A549 (cell line): ENCODE measurements at regions not wholly inside any gene's neighbourhood (a gene's known extent, or its start where the extent isn't known, plus 50 kb on each side); places are given as distances from the start of the nearest gene placed in this dataset.
A peak's percentile ranks its signal among the peaks of the same experiment; 100 is the strongest.

ENCODE experiments used
- ATAC-seq, 2 experiments: fragments of 200-7000 bp in 1 of 2; fragments of >200 bp in 1 of 2; cut with Nextera tagmentation in 1 of 2; cut with Tn5 transposase in 1 of 2; 3 replicates each; pipeline versions ENCODE4 v1.8.0 to v1.9.1; 2018 to 2020; ENCODE audit warnings: mild to moderate bottlenecking in 1 of 2, moderate library complexity in 1 of 2
- CTCF ChIA-PET: fragments of 300-600 bp; sonication (Branson Sonifier 250); formaldehyde crosslinking; extraction: SDS; loops from one replicate; lab custom pipeline; 2021; ENCODE audit warnings: antibody characterized with exemption, inconsistent platforms; lab: Yijun Ruan, JAX
- POLR2A ChIA-PET: fragments of 350-600 bp; formaldehyde crosslinking; extraction: SDS; loops from one replicate; lab custom pipeline; 2021; ENCODE audit warnings: antibody characterized with exemption, inconsistent platforms; lab: Yijun Ruan, JAX
- DNase-seq, 2 experiments: peaks; one replicate each; pipeline versions ENCODE4 v3.0.0 to v3.0.0-alpha.2; 2011 to 2016; ENCODE audit warnings: low read depth in 1 of 2, low spot score in 1 of 2
- FAIRE-seq: peaks from 2 replicates; lab custom pipeline; 2011; peaks lifted over from hg19 to GRCh38; lab: Jason Lieb, UNC
- H3K27ac ChIP-seq, 2 experiments: fragments of >200 bp; sonication (Bioruptor Twin); formaldehyde crosslinking; 3 replicates each; pipeline ENCODE4 v1.5.1; 2016 to 2017
- H3K4me1 ChIP-seq: fragments of >200 bp; sonication (Bioruptor Twin); formaldehyde crosslinking; 3 replicates; pipeline ENCODE4 v1.6.1; 2016
- H3K4me2 ChIP-seq: fragments of >200 bp; sonication (Bioruptor Twin); formaldehyde crosslinking; 3 replicates; pipeline ENCODE4 v1.6.1; 2016
- H3K4me3 ChIP-seq: fragments of >200 bp; sonication (Bioruptor Twin); formaldehyde crosslinking; 3 replicates; pipeline ENCODE4 v1.5.1; 2016
- H3K9me3 ChIP-seq: fragments of >200 bp; sonication (Bioruptor Twin); formaldehyde crosslinking; 3 replicates; pipeline ENCODE4 v1.6.1; 2016
- CBX2 ChIP-seq: fragments of 200-600 bp; sonication (generic); IDR thresholded peaks from 2 replicates; pipeline ENCODE4 v1.6.1; 2016; ENCODE audit warnings: low read depth, mild to moderate bottlenecking, borderline replicate concordance
- CBX8 ChIP-seq: fragments of 200-600 bp; sonication (generic); IDR thresholded peaks from 2 replicates; pipeline ENCODE4 v1.6.1; 2016
- EP300 ChIP-seq, 2 experiments: fragments of >200 bp; sonication (Bioruptor Twin); formaldehyde crosslinking; IDR thresholded peaks; 2 replicates in 1 of 2; 3 replicates in 1 of 2; pipeline ENCODE4 v1.6.1; 2016 to 2017
- FOSB ChIP-seq: fragments of 250-450 bp; sonication (Bioruptor Pico); IDR thresholded peaks from 2 replicates; pipeline ENCODE4 v1.5.0; 2020; ENCODE audit warnings: mild to moderate bottlenecking, moderate library complexity
- FOXS1 ChIP-seq: fragments of 250-450 bp; sonication (Bioruptor Pico); IDR thresholded peaks from 2 replicates; pipeline ENCODE4 v1.5.0; 2020; ENCODE audit warnings: mild to moderate bottlenecking, moderate library complexity
- HOXA7 ChIP-seq: fragments of 250-450 bp; sonication (Bioruptor Pico); IDR thresholded peaks from 2 replicates; pipeline ENCODE4 v1.5.0; 2020; ENCODE audit warnings: mild to moderate bottlenecking, moderate library complexity
- HOXB13 ChIP-seq: fragments of 250-450 bp; sonication (Bioruptor Pico); IDR thresholded peaks from 2 replicates; pipeline ENCODE4 v1.5.0; 2020; ENCODE audit warnings: low read depth, mild to moderate bottlenecking, moderate library complexity
- JUN ChIP-seq, 2 experiments: fragments of >200 bp; sonication (Bioruptor Twin); formaldehyde crosslinking; IDR thresholded peaks; 2 replicates in 1 of 2; 3 replicates in 1 of 2; pipeline ENCODE4 v1.6.1; 2016 to 2017
- KDM1A ChIP-seq: fragments of 200-600 bp; sonication (generic); IDR thresholded peaks from 2 replicates; pipeline ENCODE4 v1.6.1; 2016; ENCODE audit warnings: low read depth, mild to moderate bottlenecking
- KDM5A ChIP-seq: fragments of 200-600 bp; sonication (generic); IDR thresholded peaks from 2 replicates; pipeline ENCODE4 v1.6.1; 2016; ENCODE audit warnings: antibody characterized with exemption, mild to moderate bottlenecking
- MAFK ChIP-seq: fragments of 450-650 bp; IDR thresholded peaks from 2 replicates; pipeline ENCODE4 v1.6.1; 2014; ENCODE audit not compliant: partially characterized antibody
- PHF8 ChIP-seq: fragments of 200-600 bp; sonication (generic); IDR thresholded peaks from 2 replicates; pipeline ENCODE4 v1.6.1; 2016; ENCODE audit warnings: low read depth, mild to moderate bottlenecking, antibody characterized with exemption, moderate library complexity, borderline replicate concordance
- RCOR1 ChIP-seq: fragments of 150-350 bp; IDR thresholded peaks from 2 replicates; pipeline ENCODE4 v1.6.1; 2014; ENCODE audit warnings: antibody characterized with exemption, low read length, low read depth
- RFX5 ChIP-seq: fragments of 450-650 bp; IDR thresholded peaks from 2 replicates; pipeline ENCODE4 v1.7.1; 2014; ENCODE audit warnings: antibody characterized with exemption, mild to moderate bottlenecking, moderate library complexity
- RNF2 ChIP-seq: fragments of 200-600 bp; sonication (generic); IDR thresholded peaks from 2 replicates; pipeline ENCODE4 v1.6.1; 2016; ENCODE audit warnings: low read depth, mild to moderate bottlenecking, antibody characterized with exemption, moderate library complexity, borderline replicate concordance
- SMC3 ChIP-seq: fragments of >200 bp; sonication (Bioruptor Twin); formaldehyde crosslinking; IDR thresholded peaks from 3 replicates; pipeline ENCODE4 v1.6.1; 2018; ENCODE audit warnings: inconsistent platforms
- SREBF2 ChIP-seq: fragments of 450-650 bp; IDR thresholded peaks from 2 replicates; pipeline ENCODE4 v1.6.1; 2014; ENCODE audit warnings: mild to moderate bottlenecking, moderate library complexity
- TFCP2L1 ChIP-seq: fragments of 250-450 bp; sonication (Bioruptor Pico); IDR thresholded peaks from 2 replicates; pipeline ENCODE4 v1.5.0; 2021; ENCODE audit warnings: mild to moderate bottlenecking
- TP53 ChIP-seq: fragments of 250-450 bp; sonication (Bioruptor Pico); IDR thresholded peaks from 2 replicates; pipeline ENCODE4 v1.5.0; 2021; ENCODE audit warnings: mild to moderate bottlenecking, moderate library complexity
- ZNF302 ChIP-seq: fragments of 250-450 bp; sonication (Bioruptor Pico); IDR thresholded peaks from 2 replicates; pipeline ENCODE4 v1.9.0; 2021; ENCODE audit warnings: inconsistent platforms, mild to moderate bottlenecking, moderate library complexity
- WGBS: methylation state at CpG from one replicate; pipeline ENCODE4 v1.1.6; 2017; ENCODE audit errors: missing lambda C conversion rate; 5-methylcytosine and 5-hydroxymethylcytosine counted together
- TF ChIP-seq, protein P1 (sequence below): fragments of 450-650 bp; IDR thresholded peaks from 2 replicates; pipeline ENCODE4 v1.6.1; 2014; ENCODE audit warnings: antibody characterized with exemption
- TF ChIP-seq, protein P2 (sequence below): fragments of >200 bp; sonication (Bioruptor Twin); formaldehyde crosslinking; IDR thresholded peaks from 3 replicates; pipeline ENCODE4 v1.5.1; 2016
- TF ChIP-seq, protein P3 (sequence below): fragments of 200-600 bp; sonication (generic); IDR thresholded peaks from 2 replicates; pipeline ENCODE4 v1.6.1; 2016; ENCODE audit warnings: antibody characterized with exemption, mild to moderate bottlenecking, moderate library complexity
- TF ChIP-seq, protein P4 (sequence below): IDR thresholded peaks from 2 replicates; pipeline ENCODE4 v1.6.1; 2012

DNA sequence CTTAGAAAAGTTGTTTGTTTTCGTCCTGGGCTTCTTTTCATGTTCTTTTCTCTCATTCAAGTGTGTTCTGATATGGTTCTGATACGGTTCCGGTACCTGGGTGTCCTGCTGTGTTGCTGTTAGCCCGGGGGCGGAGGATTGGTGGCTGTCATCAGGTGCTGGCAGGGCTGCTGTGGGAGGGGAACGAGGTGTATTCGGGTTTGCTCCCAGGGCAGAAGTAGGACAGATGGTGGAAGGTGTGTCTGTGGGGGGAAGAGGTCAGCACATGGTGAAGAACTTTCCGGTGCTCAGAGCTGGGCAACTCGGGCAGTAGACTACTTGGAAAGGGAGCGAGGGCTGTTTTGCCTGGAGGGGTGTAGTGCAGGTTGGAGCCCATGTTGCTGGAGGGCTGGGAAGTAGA is 70.2 kb downstream of the SLC25A47 start (continued):
- TF ChIP-seq JUN (IDR thresholded peaks at IDR 0.05) (no peak), HOXB13 (CRISPR knock-in tag) (no peak), RCOR1 (no peak), TP53 (no peak), RNF2 (no peak)

DNA sequence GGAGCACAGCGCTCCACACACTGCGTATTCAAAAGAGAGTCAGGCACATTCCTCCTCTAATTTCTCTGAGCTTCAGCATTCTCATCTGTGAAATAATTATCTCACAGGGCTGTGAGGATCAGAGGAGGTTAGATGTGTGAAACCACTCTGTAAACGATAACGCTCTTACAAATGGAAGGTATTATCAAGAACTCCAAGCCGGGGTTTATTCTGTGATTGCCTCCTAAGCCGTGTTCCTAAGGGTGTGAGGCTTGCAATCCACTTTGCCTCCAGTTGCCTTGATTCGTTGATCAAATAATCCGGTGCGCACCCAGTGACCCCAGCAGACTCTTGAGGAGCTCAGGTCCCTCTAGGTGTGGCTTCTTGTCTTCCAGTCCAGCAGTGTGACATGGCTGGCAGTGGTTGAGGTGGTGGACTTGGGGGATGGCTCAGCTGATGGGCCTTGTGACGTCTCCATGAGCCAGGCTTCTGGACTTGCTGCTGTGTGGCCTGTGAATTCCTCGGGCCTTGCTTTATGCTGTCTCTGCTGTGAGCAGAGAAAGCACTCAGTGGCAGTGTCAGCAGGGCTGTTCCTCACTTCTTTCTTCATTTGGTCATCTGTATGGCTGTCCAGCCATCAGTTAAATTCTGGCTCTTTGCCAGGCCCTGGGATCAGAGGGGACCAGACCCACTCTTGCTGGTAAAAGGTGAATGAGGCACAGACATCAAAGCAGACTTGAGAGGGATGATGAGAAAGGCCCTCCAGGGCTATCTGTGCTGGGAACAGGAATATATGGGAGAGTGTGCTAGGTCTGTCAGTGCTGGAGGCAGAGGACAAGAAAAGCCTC is 71.0 kb downstream of the SLC25A47 start:
- Histone ChIP-seq H3K27ac (peak overlapping the region in 1 of 2 experiments; percentile 43; a peak in 2 of 6 replicates), H3K4me2 (no peak overlapping the region), H3K4me3 (no peak overlapping the region), H3K9me3 (no peaks in the 10 kb centered on the region), H3K4me1 (peaks cover 42% of the 10 kb centered on the region)
- TF ChIP-seq FOSB (CRISPR knock-in tag), result no peak
- no peak for TF ChIP-seq CBX8
- TF ChIP-seq CBX2, result no peak
- TF ChIP-seq SREBF2, result no peak
- POLR2A ChIA-PET, result interaction anchor here (1.4 kb wide), 1 partner anchor 14 kb away, joined by 3 read pairs; no protein-coding TSS in a partner anchor
- 91% methylated on average over 11 of the region's 11 CpGs for WGBS
- DNase-seq (no peak), ATAC-seq (no peak), FAIRE-seq (no peak)
- CTCF ChIA-PET, result interaction anchor here (1.3 to 7.5 kb wide), 4 partner anchors 10 to 252 kb away, joined by 4 to 95 read pairs (median 10); no protein-coding TSS in a partner anchor

DNA sequence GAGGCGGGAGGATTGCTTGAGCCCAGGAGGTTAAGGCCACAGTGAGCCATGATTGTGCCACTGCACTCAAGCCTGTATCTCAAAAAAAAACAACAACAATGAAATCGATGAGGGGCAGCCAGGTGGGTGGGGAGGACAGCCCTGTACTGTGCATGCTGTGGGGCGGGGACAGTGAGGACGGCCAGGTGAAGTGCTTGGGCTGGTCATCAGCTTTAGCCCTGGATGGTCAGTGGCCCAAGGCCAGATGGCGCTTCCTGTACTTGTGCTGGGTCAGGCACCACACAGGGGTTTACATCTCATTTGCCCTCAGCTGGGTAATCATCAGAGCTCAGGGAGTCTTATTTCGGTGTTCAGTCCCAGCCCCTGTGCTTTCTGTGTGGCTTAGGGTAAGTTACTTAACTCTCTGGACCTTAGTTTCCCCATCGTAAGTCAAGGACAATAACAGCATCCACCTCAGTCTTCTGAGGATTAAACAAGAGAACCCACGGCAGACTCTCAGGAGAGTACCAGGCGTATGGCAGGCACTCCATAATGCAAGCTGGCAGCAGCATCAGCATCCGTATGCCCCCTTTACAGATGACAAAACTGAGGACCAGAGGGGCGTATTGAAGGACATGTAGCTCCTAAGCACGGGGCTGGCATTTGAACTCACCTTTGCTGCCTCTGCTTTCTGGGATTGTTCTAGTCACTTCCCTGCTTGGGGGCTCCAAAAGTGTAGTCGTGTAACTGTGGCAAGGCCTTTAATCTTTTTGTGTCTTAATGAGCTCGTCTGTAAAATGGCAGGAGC is 71.9 kb downstream of the SLC25A47 start:
- Histone ChIP-seq H3K27ac (no peak overlapping the region), H3K4me3 (no peak overlapping the region), H3K4me2 (no peak overlapping the region), H3K9me3 (no peaks in the 10 kb centered on the region), H3K4me1 (peaks cover 37% of the 10 kb centered on the region)
- FAIRE-seq (no peak), DNase-seq (no peak), ATAC-seq (no peak)
- ChIA-PET POLR2A (interaction anchor here (1.4 kb wide), 1 partner anchor 13 kb away, joined by 3 read pairs; no protein-coding TSS in a partner anchor), CTCF (interaction anchor here (0.7 to 7.5 kb wide), 11 partner anchors 9 to 288 kb away, joined by 3 to 95 read pairs (median 6); no protein-coding TSS in a partner anchor)
- no peak for TF ChIP-seq EP300 (IDR thresholded peaks at IDR 0.05)
- no peak for TF ChIP-seq ZNF302
- TF ChIP-seq HOXA7 (CRISPR knock-in tag), result no peak
- no peak for TF ChIP-seq MAFK
- TF ChIP-seq FOSB (CRISPR knock-in tag), result no peak
- no peak for TF ChIP-seq KDM5A
- no peak for TF ChIP-seq CBX2
- TF ChIP-seq FOXS1, result no peak
- TF ChIP-seq, protein P1, sequence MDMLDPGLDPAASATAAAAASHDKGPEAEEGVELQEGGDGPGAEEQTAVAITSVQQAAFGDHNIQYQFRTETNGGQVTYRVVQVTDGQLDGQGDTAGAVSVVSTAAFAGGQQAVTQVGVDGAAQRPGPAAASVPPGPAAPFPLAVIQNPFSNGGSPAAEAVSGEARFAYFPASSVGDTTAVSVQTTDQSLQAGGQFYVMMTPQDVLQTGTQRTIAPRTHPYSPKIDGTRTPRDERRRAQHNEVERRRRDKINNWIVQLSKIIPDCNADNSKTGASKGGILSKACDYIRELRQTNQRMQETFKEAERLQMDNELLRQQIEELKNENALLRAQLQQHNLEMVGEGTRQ, result no peak
- no peak for TF ChIP-seq SMC3
- 84% methylated on average over 14 of the region's 14 CpGs for WGBS

DNA sequence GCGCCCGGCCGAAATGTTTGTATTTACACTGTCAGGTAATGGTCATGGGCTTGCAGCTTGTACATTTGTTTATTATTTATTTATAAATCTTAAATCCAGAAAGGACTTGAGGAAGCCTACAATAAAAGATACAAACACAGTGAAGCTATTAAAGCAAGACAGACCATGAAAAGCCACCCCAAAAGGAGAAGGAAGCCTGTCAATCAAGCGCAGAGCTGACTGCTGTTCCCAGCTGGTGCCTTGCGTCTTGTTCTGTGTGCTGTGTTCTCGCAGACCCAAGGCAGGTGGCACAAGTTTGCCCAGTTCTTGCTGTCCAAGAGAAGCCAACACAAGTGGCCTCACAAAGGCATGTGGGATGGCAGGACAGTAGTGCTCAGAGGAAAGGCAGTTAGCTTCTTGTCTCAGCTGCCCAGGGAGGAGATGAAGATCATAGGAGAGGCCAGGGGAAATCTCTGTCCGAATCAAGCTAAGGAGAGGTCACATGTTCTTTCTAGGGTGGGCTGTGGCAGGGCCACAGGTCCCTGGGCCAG is 73.2 kb downstream of the SLC25A47 start:
- peaks cover 43% of the 10 kb centered on the region for H3K4me1 ChIP-seq
- ChIA-PET CTCF (interaction anchor here (0.6 to 7.5 kb wide), 10 partner anchors 8 to 257 kb away, joined by 3 to 95 read pairs (median 5); no protein-coding TSS in a partner anchor), POLR2A (no interaction called here)
- H3K9me3 ChIP-seq, result no peaks in the 10 kb centered on the region
- no peak for DNase-seq
- WGBS, result 91% methylated on average over 7 of the region's 7 CpGs
- H3K4me3 ChIP-seq, result no peak overlapping the region
- FAIRE-seq, result no peak
- H3K27ac ChIP-seq, result peak overlapping the region in 1 of 2 experiments; percentile 54; a peak in 3 of 6 replicates
- H3K4me2 ChIP-seq, result no peak overlapping the region
- no peak for ATAC-seq
- no peak for TF ChIP-seq SREBF2
- TF ChIP-seq, protein P2, sequence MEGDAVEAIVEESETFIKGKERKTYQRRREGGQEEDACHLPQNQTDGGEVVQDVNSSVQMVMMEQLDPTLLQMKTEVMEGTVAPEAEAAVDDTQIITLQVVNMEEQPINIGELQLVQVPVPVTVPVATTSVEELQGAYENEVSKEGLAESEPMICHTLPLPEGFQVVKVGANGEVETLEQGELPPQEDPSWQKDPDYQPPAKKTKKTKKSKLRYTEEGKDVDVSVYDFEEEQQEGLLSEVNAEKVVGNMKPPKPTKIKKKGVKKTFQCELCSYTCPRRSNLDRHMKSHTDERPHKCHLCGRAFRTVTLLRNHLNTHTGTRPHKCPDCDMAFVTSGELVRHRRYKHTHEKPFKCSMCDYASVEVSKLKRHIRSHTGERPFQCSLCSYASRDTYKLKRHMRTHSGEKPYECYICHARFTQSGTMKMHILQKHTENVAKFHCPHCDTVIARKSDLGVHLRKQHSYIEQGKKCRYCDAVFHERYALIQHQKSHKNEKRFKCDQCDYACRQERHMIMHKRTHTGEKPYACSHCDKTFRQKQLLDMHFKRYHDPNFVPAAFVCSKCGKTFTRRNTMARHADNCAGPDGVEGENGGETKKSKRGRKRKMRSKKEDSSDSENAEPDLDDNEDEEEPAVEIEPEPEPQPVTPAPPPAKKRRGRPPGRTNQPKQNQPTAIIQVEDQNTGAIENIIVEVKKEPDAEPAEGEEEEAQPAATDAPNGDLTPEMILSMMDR, result no peak
- TF ChIP-seq, protein P3, sequence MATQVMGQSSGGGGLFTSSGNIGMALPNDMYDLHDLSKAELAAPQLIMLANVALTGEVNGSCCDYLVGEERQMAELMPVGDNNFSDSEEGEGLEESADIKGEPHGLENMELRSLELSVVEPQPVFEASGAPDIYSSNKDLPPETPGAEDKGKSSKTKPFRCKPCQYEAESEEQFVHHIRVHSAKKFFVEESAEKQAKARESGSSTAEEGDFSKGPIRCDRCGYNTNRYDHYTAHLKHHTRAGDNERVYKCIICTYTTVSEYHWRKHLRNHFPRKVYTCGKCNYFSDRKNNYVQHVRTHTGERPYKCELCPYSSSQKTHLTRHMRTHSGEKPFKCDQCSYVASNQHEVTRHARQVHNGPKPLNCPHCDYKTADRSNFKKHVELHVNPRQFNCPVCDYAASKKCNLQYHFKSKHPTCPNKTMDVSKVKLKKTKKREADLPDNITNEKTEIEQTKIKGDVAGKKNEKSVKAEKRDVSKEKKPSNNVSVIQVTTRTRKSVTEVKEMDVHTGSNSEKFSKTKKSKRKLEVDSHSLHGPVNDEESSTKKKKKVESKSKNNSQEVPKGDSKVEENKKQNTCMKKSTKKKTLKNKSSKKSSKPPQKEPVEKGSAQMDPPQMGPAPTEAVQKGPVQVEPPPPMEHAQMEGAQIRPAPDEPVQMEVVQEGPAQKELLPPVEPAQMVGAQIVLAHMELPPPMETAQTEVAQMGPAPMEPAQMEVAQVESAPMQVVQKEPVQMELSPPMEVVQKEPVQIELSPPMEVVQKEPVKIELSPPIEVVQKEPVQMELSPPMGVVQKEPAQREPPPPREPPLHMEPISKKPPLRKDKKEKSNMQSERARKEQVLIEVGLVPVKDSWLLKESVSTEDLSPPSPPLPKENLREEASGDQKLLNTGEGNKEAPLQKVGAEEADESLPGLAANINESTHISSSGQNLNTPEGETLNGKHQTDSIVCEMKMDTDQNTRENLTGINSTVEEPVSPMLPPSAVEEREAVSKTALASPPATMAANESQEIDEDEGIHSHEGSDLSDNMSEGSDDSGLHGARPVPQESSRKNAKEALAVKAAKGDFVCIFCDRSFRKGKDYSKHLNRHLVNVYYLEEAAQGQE, result no peak
- TF ChIP-seq TFCP2L1 (CRISPR knock-in tag), result no peak
- TF ChIP-seq KDM1A, result no peak
- TF ChIP-seq, protein P4, sequence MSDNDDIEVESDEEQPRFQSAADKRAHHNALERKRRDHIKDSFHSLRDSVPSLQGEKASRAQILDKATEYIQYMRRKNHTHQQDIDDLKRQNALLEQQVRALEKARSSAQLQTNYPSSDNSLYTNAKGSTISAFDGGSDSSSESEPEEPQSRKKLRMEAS, result no peak
- no peak for TF ChIP-seq RFX5
- no peak for TF ChIP-seq PHF8
